Effector memory CD8-positive, alpha-beta T cell (primary cell): ENCODE measurements at regions not wholly inside any gene's neighbourhood (a gene's known extent, or its start where the extent isn't known, plus 50 kb on each side); places are given as distances from the start of the nearest gene placed in this dataset.
"Not testable (repeated sequence)": the region's sequence is repeated elsewhere in the genome, so short reads cannot be mapped to it uniquely, and the experiment has no call there.

ENCODE experiments used
- ATAC-seq: fragments of 150-1000 bp; cut with Tn5 transposase; replicated peaks from 2 replicates; pipeline ENCODE4 v1.10.0; 2021; ENCODE audit warnings: mild to moderate bottlenecking, moderate library complexity
- DNase-seq, 3 experiments: peaks; one replicate each; pipeline ENCODE4 v3.0.0; 2021
- H3K27ac Mint-ChIP-seq, 2 donors: one replicate each; pipeline ENCODE4 v1.8.0; 2022; ENCODE audit warnings: mild to moderate bottlenecking in 2 of 2, mixed read lengths in 2 of 2, moderate library complexity in 2 of 2
- H3K27me3 Mint-ChIP-seq, 2 donors: one replicate each; pipeline ENCODE4 v1.8.0; 2022; ENCODE audit warnings: mixed read lengths in 2 of 2
- H3K36me3 Mint-ChIP-seq: one replicate; pipeline ENCODE4 v1.8.0; 2022; ENCODE audit warnings: mild to moderate bottlenecking, moderate library complexity, mixed read lengths; ENCODE audit not compliant: insufficient read depth
- H3K4me1 Mint-ChIP-seq, 2 donors: one replicate each; pipeline ENCODE4 v1.8.0; 2022; ENCODE audit warnings: low read depth in 2 of 2, mixed read lengths in 2 of 2
- H3K4me3 Mint-ChIP-seq, 2 donors: one replicate each; pipeline ENCODE4 v1.8.0; 2022; ENCODE audit warnings: mild to moderate bottlenecking in 2 of 2, mixed read lengths in 2 of 2, moderate library complexity in 2 of 2
- H3K9me3 Mint-ChIP-seq, 2 donors: one replicate each; pipeline ENCODE4 v1.8.0; 2022; ENCODE audit warnings: mixed read lengths in 2 of 2

- Mint-ChIP-seq H3K27ac (no peak overlapping the region), H3K36me3 (no peaks in the 10 kb centered on the region), H3K4me3 (no peak overlapping the region), H3K27me3 (peaks cover 0 to 8% of the 10 kb centered on the region in 2 donors), H3K4me1 (no peaks in the 10 kb centered on the region), H3K9me3 (peaks cover 0 to 2% of the 10 kb centered on the region in 2 donors)
- ATAC-seq (no peak), DNase-seq (no peak)
Observed at GRCh38 chr2:129016972-129017371, 698.3 kb upstream of the HS6ST1 start.

GRCh38 chr2:129024796-129025195 is 706.1 kb upstream of the HS6ST1 start:
- Mint-ChIP-seq H3K4me1 (no peaks in the 10 kb centered on the region), H3K36me3 (no peaks in the 10 kb centered on the region), H3K27ac (no peak overlapping the region), H3K27me3 (no peaks in the 10 kb centered on the region), H3K9me3 (peaks cover 5 to 8% of the 10 kb centered on the region in 2 donors), H3K4me3 (no peak overlapping the region)
- no peak for ATAC-seq
- no peak for DNase-seq

DNA sequence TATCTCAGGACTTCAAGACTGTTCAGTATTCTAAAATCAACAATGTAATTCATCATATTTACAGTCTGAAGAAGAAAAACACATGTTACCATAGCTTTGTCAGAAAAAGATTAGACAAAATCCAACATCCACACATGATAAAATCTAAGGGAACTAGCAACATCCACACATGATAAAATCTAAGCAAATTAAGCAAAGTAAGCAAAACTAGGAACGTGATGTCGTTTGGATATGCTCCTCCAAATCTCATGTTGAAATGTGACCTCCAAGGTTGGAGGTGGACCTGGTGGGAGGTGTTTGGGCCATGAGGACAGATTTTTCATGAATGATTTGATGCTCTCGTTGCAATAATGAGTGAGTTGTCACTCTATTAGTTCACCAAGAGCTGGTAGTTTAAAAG is 717.3 kb upstream of the HS6ST1 start:
- Mint-ChIP-seq H3K4me3 (no peak overlapping the region), H3K27ac (no peak overlapping the region), H3K27me3 (no peaks in the 10 kb centered on the region), H3K36me3 (no peaks in the 10 kb centered on the region), H3K9me3 (peaks cover 0 to 2% of the 10 kb centered on the region in 2 donors), H3K4me1 (no peaks in the 10 kb centered on the region)
- no peak for DNase-seq
- no peak for ATAC-seq

GRCh38 chr2:129043677-129044076 is 725.0 kb upstream of the HS6ST1 start:
- DNase-seq, H3K27me3 Mint-ChIP-seq, H3K4me1 Mint-ChIP-seq, H3K4me3 Mint-ChIP-seq, ATAC-seq, H3K36me3 Mint-ChIP-seq, H3K9me3 Mint-ChIP-seq, H3K27ac Mint-ChIP-seq: not testable (repeated sequence)

DNA sequence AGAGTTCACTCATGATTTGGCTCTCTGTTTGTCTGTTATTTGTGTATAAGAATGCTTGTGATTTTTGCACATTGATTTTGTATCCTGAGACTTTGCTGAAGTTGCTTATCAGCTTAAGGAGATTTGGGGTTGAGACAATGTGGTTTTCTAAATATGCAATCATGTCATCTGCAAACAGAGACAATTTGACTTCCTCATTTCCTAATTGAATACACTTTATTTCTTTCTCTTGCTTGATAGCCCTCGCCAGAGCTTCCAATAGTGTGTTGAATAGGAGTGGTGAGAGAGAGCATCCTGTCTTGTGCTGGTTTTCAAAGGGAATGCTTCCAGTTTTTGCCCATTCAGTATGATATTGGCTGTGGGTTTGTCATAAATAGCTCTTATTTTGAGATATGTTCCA is 727.8 kb upstream of the HS6ST1 start:
- not testable (repeated sequence) for H3K27ac Mint-ChIP-seq, DNase-seq, ATAC-seq, H3K36me3 Mint-ChIP-seq, H3K4me1 Mint-ChIP-seq, H3K27me3 Mint-ChIP-seq, H3K9me3 Mint-ChIP-seq, H3K4me3 Mint-ChIP-seq

DNA sequence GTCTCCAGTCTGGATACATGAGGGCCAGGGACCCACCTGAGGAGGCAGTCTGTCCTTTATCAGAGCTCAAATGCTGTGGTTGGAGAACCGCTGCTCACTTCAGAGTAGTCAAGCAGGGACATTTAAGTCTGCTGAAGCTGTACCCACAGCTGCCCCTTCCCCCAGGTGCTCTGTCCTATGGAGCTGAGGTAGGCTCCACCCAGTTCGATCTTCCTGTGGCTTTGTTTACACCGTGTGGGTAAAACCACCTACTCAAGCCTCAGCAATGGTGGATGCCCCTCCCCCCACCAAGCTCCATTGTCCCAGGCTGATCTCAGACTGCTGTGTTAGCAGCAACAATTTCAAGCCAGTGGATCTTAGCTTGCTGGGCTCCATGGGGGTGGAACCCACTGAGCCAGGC is 731.4 kb upstream of the HS6ST1 start:
- Mint-ChIP-seq H3K36me3 (no peaks in the 10 kb centered on the region), H3K9me3 (no peaks in the 10 kb centered on the region), H3K4me3 (no peak overlapping the region), H3K4me1 (no peaks in the 10 kb centered on the region), H3K27me3 (no peaks in the 10 kb centered on the region), H3K27ac (no peak overlapping the region)
- ATAC-seq: no peak
- DNase-seq: no peak

DNA sequence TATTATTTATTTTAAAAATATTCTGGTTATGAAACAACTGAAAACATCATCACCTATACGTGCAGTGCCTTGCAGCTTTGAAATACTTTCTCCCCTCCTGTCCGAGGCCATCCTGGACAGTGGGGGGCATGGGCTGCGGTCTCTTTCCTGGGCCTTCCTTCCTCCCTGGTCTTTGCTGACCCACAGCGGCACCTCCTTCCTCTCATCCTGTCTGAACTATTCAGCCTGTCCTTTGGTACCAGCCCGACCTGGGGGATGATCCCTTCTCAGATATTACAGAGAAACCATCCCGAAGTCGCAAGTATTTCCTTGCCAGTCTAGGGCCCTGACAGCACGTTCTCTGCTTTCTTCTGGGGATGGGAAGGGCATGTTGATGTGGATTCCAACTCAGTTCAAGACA is 736.6 kb upstream of the HS6ST1 start:
- no peak for DNase-seq
- Mint-ChIP-seq H3K27me3 (no peaks in the 10 kb centered on the region), H3K4me1 (no peaks in the 10 kb centered on the region), H3K9me3 (peaks cover 0 to 3% of the 10 kb centered on the region in 2 donors), H3K36me3 (no peaks in the 10 kb centered on the region), H3K27ac (no peak overlapping the region), H3K4me3 (no peak overlapping the region)
- ATAC-seq: no peak

DNA sequence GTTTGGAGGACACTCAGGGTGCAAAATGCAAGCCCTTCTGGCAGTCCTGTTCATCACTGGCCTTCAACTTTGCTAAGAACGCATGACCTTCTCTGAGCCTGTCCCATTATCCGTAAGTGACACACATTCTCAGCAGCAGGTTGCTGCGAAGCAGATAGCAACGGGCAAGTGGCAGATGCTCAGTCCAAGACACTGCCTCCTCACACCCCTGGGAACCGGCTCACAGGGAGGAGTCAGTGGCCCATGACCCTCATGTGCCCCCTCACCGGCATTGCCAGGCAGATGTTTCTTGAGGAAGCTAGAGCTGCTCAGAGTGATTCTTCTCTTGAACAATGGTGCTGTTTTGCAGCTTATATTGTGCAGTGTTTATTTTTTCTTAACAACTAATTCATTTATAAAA is 737.2 kb upstream of the HS6ST1 start:
- no peak for DNase-seq
- no peak for ATAC-seq
- Mint-ChIP-seq H3K27ac (no peak overlapping the region), H3K27me3 (no peaks in the 10 kb centered on the region), H3K36me3 (no peaks in the 10 kb centered on the region), H3K4me3 (no peak overlapping the region), H3K4me1 (no peaks in the 10 kb centered on the region), H3K9me3 (peaks cover 0 to 3% of the 10 kb centered on the region in 2 donors)

- no peaks in the 10 kb centered on the region for H3K36me3 Mint-ChIP-seq
- DNase-seq: no peak
- H3K27ac Mint-ChIP-seq: no peak overlapping the region
- H3K9me3 Mint-ChIP-seq: peaks cover 0 to 3% of the 10 kb centered on the region in 2 donors
- no peak overlapping the region for H3K4me3 Mint-ChIP-seq
- no peak for ATAC-seq
- no peaks in the 10 kb centered on the region for H3K27me3 Mint-ChIP-seq
- no peaks in the 10 kb centered on the region for H3K4me1 Mint-ChIP-seq
Observed at GRCh38 chr2:129056309-129056958, 737.8 kb upstream of the HS6ST1 start.

DNA sequence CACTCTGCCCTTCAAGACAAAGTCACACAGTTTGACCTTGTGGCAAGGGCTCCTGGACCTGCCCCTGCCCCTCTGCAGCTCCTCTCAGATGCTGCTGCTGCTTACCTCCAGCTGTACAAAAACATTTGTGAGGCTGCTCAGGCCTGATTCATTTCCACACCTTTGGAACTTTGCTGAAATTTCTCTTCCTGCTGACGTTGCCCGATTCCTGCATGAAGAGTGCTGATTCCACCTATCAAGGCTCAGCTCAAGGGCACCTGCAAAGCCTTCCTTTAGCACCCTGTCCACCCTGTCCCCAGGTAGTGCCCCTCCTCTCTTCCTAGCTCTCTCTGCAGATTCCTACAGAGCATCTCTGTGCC is 738.3 kb upstream of the HS6ST1 start:
- ATAC-seq (no peak), DNase-seq (no peak)
- H3K9me3 Mint-ChIP-seq: peaks cover 0 to 3% of the 10 kb centered on the region in 2 donors
- H3K27me3 Mint-ChIP-seq: no peaks in the 10 kb centered on the region
- no peaks in the 10 kb centered on the region for H3K4me1 Mint-ChIP-seq
- no peak overlapping the region for H3K27ac Mint-ChIP-seq
- no peak overlapping the region for H3K4me3 Mint-ChIP-seq
- H3K36me3 Mint-ChIP-seq: peaks cover under 1% of the 10 kb centered on the region

- no peaks in the 10 kb centered on the region for H3K27me3 Mint-ChIP-seq
- H3K27ac Mint-ChIP-seq: no peak overlapping the region
- H3K4me1 Mint-ChIP-seq: no peaks in the 10 kb centered on the region
- no peak for DNase-seq
- H3K9me3 Mint-ChIP-seq: peaks cover 0 to 3% of the 10 kb centered on the region in 2 donors
- H3K4me3 Mint-ChIP-seq: no peak overlapping the region
- no peak for ATAC-seq
- peaks cover 4% of the 10 kb centered on the region for H3K36me3 Mint-ChIP-seq
Observed at GRCh38 chr2:129058981-129059380, 740.3 kb upstream of the HS6ST1 start.

GRCh38 chr2:129059476-129059875 is 740.8 kb upstream of the HS6ST1 start:
- no peak for DNase-seq
- Mint-ChIP-seq H3K27ac (no peak overlapping the region), H3K36me3 (peaks cover 4% of the 10 kb centered on the region), H3K9me3 (peaks cover 0 to 3% of the 10 kb centered on the region in 2 donors), H3K27me3 (no peaks in the 10 kb centered on the region), H3K4me1 (no peaks in the 10 kb centered on the region), H3K4me3 (no peak overlapping the region)
- no peak for ATAC-seq

GRCh38 chr2:129061069-129061768 is 742.6 kb upstream of the HS6ST1 start:
- ATAC-seq: no peak

DNA sequence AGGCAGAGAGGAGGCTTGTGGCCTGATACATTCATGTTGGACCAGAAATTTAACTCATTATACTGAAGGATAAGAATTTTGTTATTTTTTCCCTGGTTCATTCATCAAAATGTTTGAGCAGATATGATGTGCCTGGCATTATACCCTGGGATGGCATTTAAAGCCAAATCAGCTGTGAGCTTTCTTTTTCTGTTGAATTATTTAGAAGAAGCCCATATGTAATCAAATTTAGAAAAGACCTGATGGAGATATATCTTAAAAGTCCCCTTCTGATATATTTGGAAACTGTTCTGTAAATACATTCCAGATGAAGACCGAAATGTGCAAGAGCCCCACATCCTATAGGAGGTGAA is 743.1 kb upstream of the HS6ST1 start:
- no peak overlapping the region for H3K27ac Mint-ChIP-seq
- peaks cover 4% of the 10 kb centered on the region for H3K36me3 Mint-ChIP-seq
- no peak overlapping the region for H3K4me3 Mint-ChIP-seq
- DNase-seq (no peak), ATAC-seq (no peak)
- H3K27me3 Mint-ChIP-seq: no peaks in the 10 kb centered on the region
- H3K4me1 Mint-ChIP-seq: no peaks in the 10 kb centered on the region
- peaks cover 0 to 3% of the 10 kb centered on the region in 2 donors for H3K9me3 Mint-ChIP-seq

More at GRCh38 chr2:129061069-129061768, 742.6 kb upstream of the HS6ST1 start:
- H3K9me3 Mint-ChIP-seq: peaks cover 0 to 3% of the 10 kb centered on the region in 2 donors
- H3K27ac Mint-ChIP-seq: no peak overlapping the region
- no peak for DNase-seq
- no peaks in the 10 kb centered on the region for H3K27me3 Mint-ChIP-seq
- no peak overlapping the region for H3K4me3 Mint-ChIP-seq
- H3K4me1 Mint-ChIP-seq: no peaks in the 10 kb centered on the region
- peaks cover 4% of the 10 kb centered on the region for H3K36me3 Mint-ChIP-seq
